Keratinocyte (primary cell): ENCODE measurements at regions not wholly inside any gene's neighbourhood (a gene's known extent, or its start where the extent isn't known, plus 50 kb on each side); places are given as distances from the start of the nearest gene placed in this dataset.

Experiments used
- EZH2 ChIP-seq: IDR thresholded peaks from one replicate; pipeline ENCODE4 v1.6.1; 2012; ENCODE audit warnings: inconsistent platforms, mild to moderate bottlenecking, low read length, moderate library complexity
- TF ChIP-seq, protein P1 (sequence below), 3 experiments: IDR thresholded peaks in 1 of 3; conservative IDR thresholded peaks in 1 of 3; optimal IDR thresholded peaks in 1 of 3; 2 replicates in 2 of 3; 3 replicates in 1 of 3; pipeline versions ENCODE3 to v1.5.1; 2011; ENCODE audit warnings: low read length in 3 of 3, mild to moderate bottlenecking in 3 of 3, moderate library complexity in 2 of 3, control low read depth in 1 of 3, inconsistent platforms in 1 of 3; ENCODE audit not compliant: insufficient read depth in 2 of 3; ENCODE audit errors: extremely low read depth in 1 of 3

GRCh38 chr1:58398714-58399113, 147.8 kb downstream of the OMA1 start:
- TF ChIP-seq, protein P1, sequence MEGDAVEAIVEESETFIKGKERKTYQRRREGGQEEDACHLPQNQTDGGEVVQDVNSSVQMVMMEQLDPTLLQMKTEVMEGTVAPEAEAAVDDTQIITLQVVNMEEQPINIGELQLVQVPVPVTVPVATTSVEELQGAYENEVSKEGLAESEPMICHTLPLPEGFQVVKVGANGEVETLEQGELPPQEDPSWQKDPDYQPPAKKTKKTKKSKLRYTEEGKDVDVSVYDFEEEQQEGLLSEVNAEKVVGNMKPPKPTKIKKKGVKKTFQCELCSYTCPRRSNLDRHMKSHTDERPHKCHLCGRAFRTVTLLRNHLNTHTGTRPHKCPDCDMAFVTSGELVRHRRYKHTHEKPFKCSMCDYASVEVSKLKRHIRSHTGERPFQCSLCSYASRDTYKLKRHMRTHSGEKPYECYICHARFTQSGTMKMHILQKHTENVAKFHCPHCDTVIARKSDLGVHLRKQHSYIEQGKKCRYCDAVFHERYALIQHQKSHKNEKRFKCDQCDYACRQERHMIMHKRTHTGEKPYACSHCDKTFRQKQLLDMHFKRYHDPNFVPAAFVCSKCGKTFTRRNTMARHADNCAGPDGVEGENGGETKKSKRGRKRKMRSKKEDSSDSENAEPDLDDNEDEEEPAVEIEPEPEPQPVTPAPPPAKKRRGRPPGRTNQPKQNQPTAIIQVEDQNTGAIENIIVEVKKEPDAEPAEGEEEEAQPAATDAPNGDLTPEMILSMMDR (optimal IDR thresholded peaks at IDR 0.05 in 1 of 3, IDR thresholded peaks at IDR 0.05 in 1 of 3, conservative IDR thresholded peaks at IDR 0.05 in 1 of 3; ENCODE audit: extremely low read depth in 1 of 3, insufficient read depth in 2 of 3, low read length in 3 of 3): no peak
- no peak for TF ChIP-seq EZH2
